Keratinocyte (primary cell): ENCODE measurements at regions not wholly inside any gene's neighbourhood (a gene's known extent, or its start where the extent isn't known, plus 50 kb on each side); places are given as distances from the start of the nearest gene placed in this dataset.

Experiments
- CTCF ChIP-seq, 3 experiments: IDR thresholded peaks in 1 of 3; conservative IDR thresholded peaks in 1 of 3; optimal IDR thresholded peaks in 1 of 3; 2 replicates in 2 of 3; 3 replicates in 1 of 3; pipeline versions ENCODE3 to v1.5.1; 2011; ENCODE audit warnings: low read length in 3 of 3, mild to moderate bottlenecking in 3 of 3, moderate library complexity in 2 of 3, control low read depth in 1 of 3, inconsistent platforms in 1 of 3; ENCODE audit not compliant: insufficient read depth in 2 of 3; ENCODE audit errors: extremely low read depth in 1 of 3
- EZH2 ChIP-seq: IDR thresholded peaks from one replicate; pipeline ENCODE4 v1.6.1; 2012; ENCODE audit warnings: inconsistent platforms, mild to moderate bottlenecking, low read length, moderate library complexity

DNA sequence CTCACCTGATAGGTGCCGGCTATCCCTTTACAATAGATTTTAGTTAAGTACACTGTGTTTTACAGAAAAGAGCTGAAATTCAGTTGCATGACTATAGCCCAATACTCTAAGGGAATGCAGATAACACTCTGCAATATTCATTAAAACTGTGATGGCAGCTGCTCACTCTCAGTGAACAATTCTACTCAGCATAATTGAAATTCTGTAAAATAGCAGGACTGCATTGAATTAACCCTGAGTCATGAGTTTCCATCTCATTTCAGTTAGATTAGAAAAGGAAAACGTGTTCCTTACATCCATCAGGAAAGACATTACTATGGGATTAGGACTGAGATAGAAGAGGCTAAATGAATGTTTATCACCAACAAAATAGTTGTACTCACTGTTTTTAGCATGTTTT lies 613.3 kb upstream of the JAG1 start:
- TF ChIP-seq CTCF (optimal IDR thresholded peaks at IDR 0.05 in 1 of 3, IDR thresholded peaks at IDR 0.05 in 1 of 3, conservative IDR thresholded peaks at IDR 0.05 in 1 of 3; ENCODE audit: extremely low read depth in 1 of 3, insufficient read depth in 2 of 3, low read length in 3 of 3) (no peak), EZH2 (no peak)
